ENCODE measurements at regions not wholly inside any gene's neighbourhood (a gene's known extent, or its start where the extent isn't known, plus 50 kb on each side); places are given as distances from the start of the nearest gene placed in this dataset.
"Not testable (repeated sequence)": the region's sequence is repeated elsewhere in the genome, so short reads cannot be mapped to it uniquely, and the experiment has no call there.

GRCh38 chr5:86566030-86566429 lies 51.7 kb upstream of the COX7C start:
- not testable (repeated sequence) for TF ChIP-seq CTCF (IDR thresholded peaks at IDR 0.05; ENCODE audit: poor library complexity); EZH2 (IDR thresholded peaks at IDR 0.05; ENCODE audit: borderline replicate concordance); EZH2phosphoT487 (IDR thresholded peaks at IDR 0.05; ENCODE audit: low read depth, severe bottlenecking, unreplicated experiment)
